Neuronal stem cell (in vitro differentiated cells): ENCODE measurements at regions not wholly inside any gene's neighbourhood (a gene's known extent, or its start where the extent isn't known, plus 50 kb on each side); places are given as distances from the start of the nearest gene placed in this dataset.
A peak's percentile ranks its signal among the peaks of the same experiment; 100 is the strongest.

Experiments used
- DNase-seq: peaks from one replicate; pipeline ENCODE4 v3.0.0-alpha.2; 2013; ENCODE audit warnings: low spot score
- H2AFZ ChIP-seq: one replicate; pipeline ENCODE4 v1.6.1; 2013; ENCODE audit warnings: mild to moderate bottlenecking, low read length, inconsistent platforms
- H2AK5ac ChIP-seq: 2 replicates; pipeline ENCODE4 v1.6.1; 2013; ENCODE audit warnings: low read depth, mild to moderate bottlenecking, inconsistent platforms, low read length, moderate library complexity, mixed read lengths
- H2BK120ac ChIP-seq: 2 replicates; pipeline ENCODE4 v1.6.1; 2013; ENCODE audit warnings: low read depth, mild to moderate bottlenecking, inconsistent platforms, low read length, moderate library complexity, mixed read lengths
- H2BK12ac ChIP-seq: one replicate; pipeline ENCODE4 v1.6.1; 2013; ENCODE audit warnings: low read length, inconsistent platforms
- H2BK15ac ChIP-seq: 2 replicates; pipeline ENCODE4 v1.6.1; 2013; ENCODE audit warnings: mild to moderate bottlenecking, low read length, inconsistent platforms, mixed read lengths
- H2BK5ac ChIP-seq: one replicate; pipeline ENCODE4 v1.6.1; 2013; ENCODE audit warnings: inconsistent platforms, mild to moderate bottlenecking, low read length, moderate library complexity
- H3K14ac ChIP-seq: one replicate; pipeline ENCODE4 v1.6.1; 2013; ENCODE audit warnings: low read length, inconsistent platforms
- H3K18ac ChIP-seq: 2 replicates; pipeline ENCODE4 v1.6.1; 2013; ENCODE audit warnings: low read length, inconsistent platforms
- H3K23ac ChIP-seq: 2 replicates; pipeline ENCODE4 v1.6.1; 2013; ENCODE audit warnings: low read depth, mild to moderate bottlenecking, mixed read lengths, low read length, inconsistent platforms; ENCODE audit not compliant: poor library complexity
- H3K27ac ChIP-seq: replicated peaks from 3 replicates; pipeline ENCODE4 v1.5.1; 2013; ENCODE audit warnings: low read length, inconsistent platforms
- H3K27me3 ChIP-seq, 3 experiments: 2 replicates each; pipeline ENCODE4 v1.6.1; 2013; ENCODE audit warnings: low read length in 3 of 3, mild to moderate bottlenecking in 2 of 3, inconsistent platforms in 1 of 3, low read depth in 1 of 3, mixed read lengths in 1 of 3, moderate library complexity in 1 of 3; ENCODE audit not compliant: control insufficient read depth in 3 of 3, insufficient read depth in 3 of 3
- H3K36me3 ChIP-seq, 2 donors: replicated peaks in 1 of 2; 2 replicates each; pipeline ENCODE4 v1.6.1; 2013; ENCODE audit warnings: low read length in 2 of 2; ENCODE audit not compliant: control insufficient read depth in 2 of 2, insufficient read depth in 2 of 2
- H3K4ac ChIP-seq: 2 replicates; pipeline ENCODE4 v1.6.1; 2013; ENCODE audit warnings: inconsistent platforms, mild to moderate bottlenecking, low read length, moderate library complexity
- H3K4me1 ChIP-seq, 2 donors: 1 replicate in 1 of 2; 2 replicates in 1 of 2; pipeline ENCODE4 v1.6.1; 2013; ENCODE audit warnings: low read length in 2 of 2, low read depth in 1 of 2; ENCODE audit not compliant: control insufficient read depth in 2 of 2, insufficient read depth in 1 of 2
- H3K4me2 ChIP-seq: one replicate; pipeline ENCODE4 v1.6.1; 2013; ENCODE audit warnings: mild to moderate bottlenecking, low read length, inconsistent platforms; ENCODE audit not compliant: insufficient read depth, poor library complexity, severe bottlenecking
- H3K4me3 ChIP-seq, 2 donors: 2 replicates each; pipeline ENCODE4 v1.5.1; 2013; ENCODE audit warnings: low read length in 2 of 2, mild to moderate bottlenecking in 2 of 2, inconsistent platforms in 1 of 2, moderate library complexity in 1 of 2
- H3K79me1 ChIP-seq: one replicate; pipeline ENCODE4 v1.6.1; 2013; ENCODE audit warnings: low read depth, mild to moderate bottlenecking, inconsistent platforms, low read length, moderate library complexity
- H3K9ac ChIP-seq: one replicate; pipeline ENCODE4 v1.6.1; 2013; ENCODE audit warnings: mild to moderate bottlenecking, low read depth, low read length, inconsistent platforms; ENCODE audit not compliant: poor library complexity
- H3K9me3 ChIP-seq, 2 donors: replicated peaks in 1 of 2; 2 replicates each; pipeline versions ENCODE3 to v1.6.1; 2013; ENCODE audit warnings: low read length in 2 of 2, mild to moderate bottlenecking in 2 of 2, inconsistent platforms in 1 of 2, low read depth in 1 of 2, mixed read lengths in 1 of 2, moderate library complexity in 1 of 2; ENCODE audit not compliant: control insufficient read depth in 2 of 2, insufficient read depth in 1 of 2
- H4K8ac ChIP-seq: one replicate; pipeline ENCODE4 v1.6.1; 2013; ENCODE audit warnings: low read depth, mild to moderate bottlenecking, inconsistent platforms, low read length, moderate library complexity
- H4K91ac ChIP-seq: one replicate; pipeline ENCODE4 v1.6.1; 2013; ENCODE audit warnings: low read length, low read depth, mild to moderate bottlenecking, inconsistent platforms; ENCODE audit not compliant: poor library complexity
- WGBS, 2 donors: extraction: QIAGEN DNeasy Blood & Tissue Kit; methylation state at CpG; one replicate each; pipeline ENCODE4 v1.1.7; 2013; ENCODE audit warnings: missing lambda C conversion rate in 2 of 2, mixed read lengths in 1 of 2; ENCODE audit not compliant: insufficient read length in 2 of 2, insufficient replicate concordance in 1 of 2; ENCODE audit errors: extremely low coverage in 2 of 2; 5-methylcytosine and 5-hydroxymethylcytosine counted together

GRCh38 chr17:72444517-72445054 is 323.8 kb downstream of the SOX9 start:
- Histone ChIP-seq H3K27me3 (no peaks in the 10 kb centered on the region), H3K18ac (no peak overlapping the region), H3K9me3 (no peaks in the 10 kb centered on the region), H3K9ac (no peak overlapping the region), H2BK12ac (no peak overlapping the region), H4K8ac (no peak overlapping the region), H2BK120ac (no peak overlapping the region), H4K91ac (no peak overlapping the region), H3K36me3 (no peaks in the 10 kb centered on the region), H2AK5ac (no peak overlapping the region), H3K14ac (no peak overlapping the region), H3K4me1 (peaks cover 0 to 3% of the 10 kb centered on the region in 2 donors), H2BK5ac (no peak overlapping the region), H3K27ac (no peak overlapping the region), H3K4ac (no peak overlapping the region), H3K4me2 (no peak overlapping the region), H2AFZ (no peak overlapping the region), H3K23ac (no peak overlapping the region), H3K79me1 (no peaks in the 10 kb centered on the region), H3K4me3 (no peak overlapping the region), H2BK15ac (no peak overlapping the region)
- no peak for DNase-seq
- no CpG with 5 or more reads among the region's 9 CpGs for WGBS, 2 donors

GRCh38 chr17:72445055-72445991 is 324.5 kb downstream of the SOX9 start:
- H3K4me3 ChIP-seq: no peak overlapping the region
- peak overlapping the region; percentile 83 for H3K18ac ChIP-seq
- peak overlapping the region; percentile 7 for H2BK15ac ChIP-seq
- H2BK12ac ChIP-seq: peak overlapping the region; percentile 93
- H3K79me1 ChIP-seq: no peaks in the 10 kb centered on the region
- no peak overlapping the region for H3K4me2 ChIP-seq
- no peaks in the 10 kb centered on the region for H3K9me3 ChIP-seq
- no peak overlapping the region for H3K9ac ChIP-seq
- no peak overlapping the region for H2BK5ac ChIP-seq
- no peak overlapping the region for H3K27ac ChIP-seq
- peaks cover 0 to 3% of the 10 kb centered on the region in 2 donors for H3K4me1 ChIP-seq
- no peak overlapping the region for H4K8ac ChIP-seq
- no peak overlapping the region for H3K4ac ChIP-seq
- H2AFZ ChIP-seq: no peak overlapping the region
- H2BK120ac ChIP-seq: no peak overlapping the region
- no peaks in the 10 kb centered on the region for H3K36me3 ChIP-seq
- no peaks in the 10 kb centered on the region for H3K27me3 ChIP-seq
- H3K14ac ChIP-seq: peak overlapping the region; percentile 12
- DNase-seq: no peak
- H3K23ac ChIP-seq: no peak overlapping the region
- no peak overlapping the region for H4K91ac ChIP-seq
- no CpG with 5 or more reads among the region's 26 CpGs for WGBS, 2 donors
- H2AK5ac ChIP-seq: peak overlapping the region; percentile 92

- H3K4me3 ChIP-seq: no peak overlapping the region
- WGBS, 2 donors: no CpG with 5 or more reads among the region's 6 CpGs
- H3K9me3 ChIP-seq: no peaks in the 10 kb centered on the region
- DNase-seq: no peak
- H2AK5ac ChIP-seq: peak overlapping the region; percentile 92
- H3K27me3 ChIP-seq: no peaks in the 10 kb centered on the region
- H2BK12ac ChIP-seq: no peak overlapping the region
- H2BK15ac ChIP-seq: no peak overlapping the region
- no peak overlapping the region for H2BK120ac ChIP-seq
- no peak overlapping the region for H3K4me2 ChIP-seq
- H3K4me1 ChIP-seq: peaks cover 0 to 3% of the 10 kb centered on the region in 2 donors
- H3K9ac ChIP-seq: no peak overlapping the region
- no peaks in the 10 kb centered on the region for H3K36me3 ChIP-seq
- no peak overlapping the region for H2AFZ ChIP-seq
- H3K23ac ChIP-seq: no peak overlapping the region
- no peak overlapping the region for H3K27ac ChIP-seq
- no peak overlapping the region for H4K8ac ChIP-seq
- H3K79me1 ChIP-seq: no peaks in the 10 kb centered on the region
- H4K91ac ChIP-seq: no peak overlapping the region
- H3K14ac ChIP-seq: no peak overlapping the region
- H2BK5ac ChIP-seq: no peak overlapping the region
- H3K18ac ChIP-seq: no peak overlapping the region
- no peak overlapping the region for H3K4ac ChIP-seq
Measured at GRCh38 chr17:72446118-72446517, 325.3 kb downstream of the SOX9 start.

GRCh38 chr17:72446525-72447250 is 325.9 kb downstream of the SOX9 start:
- Histone ChIP-seq H3K9ac (no peak overlapping the region), H3K4ac (no peak overlapping the region), H3K36me3 (no peaks in the 10 kb centered on the region), H3K18ac (no peak overlapping the region), H3K4me3 (no peak overlapping the region), H3K14ac (no peak overlapping the region), H2AFZ (no peak overlapping the region), H3K4me2 (no peak overlapping the region), H3K27me3 (no peaks in the 10 kb centered on the region), H2BK120ac (no peak overlapping the region), H3K9me3 (no peaks in the 10 kb centered on the region), H2BK5ac (no peak overlapping the region), H3K79me1 (no peaks in the 10 kb centered on the region), H3K4me1 (peaks cover 0 to 6% of the 10 kb centered on the region in 2 donors), H3K27ac (no peak overlapping the region), H3K23ac (no peak overlapping the region), H2BK12ac (no peak overlapping the region), H2AK5ac (no peak overlapping the region), H4K91ac (no peak overlapping the region), H2BK15ac (no peak overlapping the region), H4K8ac (no peak overlapping the region)
- no CpG with 5 or more reads among the region's 17 CpGs for WGBS, 2 donors
- no peak for DNase-seq
